ENCODE measurements at regions not wholly inside any gene's neighbourhood (a gene's known extent, or its start where the extent isn't known, plus 50 kb on each side); places are given as distances from the start of the nearest gene placed in this dataset.
"Not testable (repeated sequence)": the region's sequence is repeated elsewhere in the genome, so short reads cannot be mapped to it uniquely, and the experiment has no call there.

DNA sequence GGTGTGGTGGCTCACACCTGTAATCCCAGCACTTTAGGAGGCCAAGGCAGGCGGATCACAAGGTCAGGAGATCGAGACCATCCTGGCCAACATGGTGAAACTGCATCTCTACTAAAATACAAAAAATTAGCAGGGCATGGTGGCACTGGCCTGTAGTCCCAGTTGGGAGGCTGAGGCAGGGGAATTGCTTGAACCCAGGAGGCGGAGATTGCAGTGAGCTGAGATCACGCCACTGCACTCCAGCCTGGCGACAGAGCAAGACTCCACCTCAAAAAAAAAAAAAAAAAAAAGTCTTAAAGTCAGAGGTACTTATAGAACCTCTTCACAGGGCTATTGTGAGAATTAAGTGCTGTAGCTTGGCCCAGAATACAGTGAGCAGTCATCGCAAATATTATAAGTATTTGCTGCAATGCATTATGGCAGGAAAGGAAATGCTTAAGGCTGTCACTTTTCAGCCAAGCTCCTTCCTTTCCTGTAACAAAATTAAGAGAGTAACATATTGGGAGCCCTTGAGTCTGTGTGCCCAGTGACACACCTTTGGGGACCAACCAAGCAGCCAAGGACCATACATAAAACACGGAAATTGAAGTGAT, 110.9 kb upstream of the HAND1 start:
- DNase-seq (ENCODE audit: low read depth in 2 of 2): not testable (repeated sequence)

DNA sequence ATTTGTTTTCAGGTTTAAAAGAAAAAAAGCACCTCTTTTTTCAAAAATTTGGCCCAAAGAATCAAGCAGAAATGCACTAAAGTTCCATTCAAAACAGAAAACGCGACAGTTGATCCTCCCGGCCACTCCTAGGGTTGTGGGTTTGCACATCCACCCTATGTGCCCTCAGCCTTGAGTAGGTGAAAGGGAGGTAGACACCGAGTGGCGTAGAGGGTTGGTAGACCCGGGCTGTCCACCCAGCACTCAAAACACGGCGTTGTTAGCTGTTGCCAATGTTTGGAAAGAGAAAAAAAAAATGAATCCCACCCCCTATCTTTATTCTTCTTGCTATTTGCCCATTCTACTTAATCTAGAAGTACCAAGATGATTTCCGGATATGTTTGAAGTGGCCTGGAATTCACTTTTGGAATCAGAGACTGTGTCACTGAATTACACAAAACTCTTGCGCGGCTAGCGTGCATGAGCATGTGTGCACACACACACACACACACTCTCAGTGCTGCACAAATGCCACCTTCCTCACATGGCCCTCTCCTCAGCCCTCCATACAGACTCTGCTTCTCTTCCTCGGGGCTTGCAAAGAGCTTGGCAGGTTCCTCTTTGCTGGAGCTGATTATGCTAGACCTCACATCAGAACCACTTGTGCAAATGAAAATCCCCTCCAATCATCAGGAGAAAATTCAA, 110.2 kb upstream of the HAND1 start:
- DNase-seq (ENCODE audit: low read depth in 2 of 2): no peak

DNA sequence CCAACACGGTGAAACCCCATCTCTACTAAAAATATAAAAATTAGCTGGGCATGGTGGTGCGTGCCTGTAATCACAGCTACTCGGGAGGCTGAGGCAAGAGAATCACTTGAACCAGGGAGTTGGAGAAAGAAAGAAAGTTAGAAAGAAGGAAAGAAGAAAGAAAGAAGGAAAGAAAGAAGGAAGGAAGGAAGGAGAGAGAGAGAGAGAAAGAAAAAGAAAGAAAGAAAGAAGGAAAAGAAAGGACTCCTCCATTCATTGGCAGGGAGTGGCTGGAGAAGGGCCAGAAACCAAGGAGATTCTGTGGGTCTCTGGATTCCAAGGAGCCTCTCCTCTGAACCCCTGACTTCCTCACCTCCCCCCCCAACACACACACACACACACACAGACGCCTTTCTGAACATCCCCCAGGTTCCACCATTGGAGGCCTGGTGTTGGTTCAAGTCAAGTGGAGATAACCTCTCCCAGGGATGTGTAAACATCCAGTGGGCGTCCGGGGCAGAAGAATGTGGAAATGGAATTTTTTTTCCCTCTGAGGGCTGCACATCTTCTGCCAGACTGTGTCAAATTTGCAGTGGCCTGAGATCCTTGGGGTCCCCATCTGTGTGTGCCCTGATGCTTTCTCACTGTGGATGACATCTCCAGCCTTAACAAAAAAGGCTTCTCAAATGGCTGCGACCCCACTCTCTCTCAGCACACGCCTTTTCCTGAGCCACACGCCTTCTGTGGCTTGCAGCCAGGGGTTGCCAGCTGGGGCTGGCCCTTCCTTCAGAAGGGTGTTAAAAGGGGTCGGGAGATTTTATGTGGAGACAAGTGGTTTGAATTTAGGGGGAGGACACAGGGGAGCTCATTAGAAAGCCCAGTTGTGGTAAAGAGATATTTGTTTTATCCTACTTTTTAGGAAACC, 109.3 kb upstream of the HAND1 start:
- DNase-seq (ENCODE audit: low read depth in 2 of 2): no peak

DNA sequence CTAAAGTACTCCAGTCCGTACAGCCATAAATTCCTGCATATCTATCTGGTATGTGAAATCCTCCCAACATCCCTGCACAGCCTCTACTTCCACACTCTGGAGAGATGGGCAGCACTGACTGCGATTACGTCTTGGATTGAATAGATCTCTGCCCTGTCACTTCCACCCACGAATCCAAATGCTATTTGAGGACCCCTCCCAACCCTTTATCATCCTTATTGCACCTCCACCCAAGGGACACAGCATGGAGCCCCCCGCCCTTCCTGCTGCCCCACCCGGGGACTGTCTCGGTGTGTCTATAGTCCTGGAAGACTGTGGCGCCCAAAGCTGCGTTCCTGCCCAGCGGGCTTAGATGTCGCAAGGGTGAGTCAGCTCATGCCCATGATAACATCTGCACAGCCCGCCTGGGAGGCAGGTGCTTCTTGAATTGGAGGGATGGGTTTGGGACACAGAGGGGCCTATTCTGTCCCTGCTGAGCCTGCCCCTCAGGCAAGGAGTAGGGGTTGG, 105.7 kb upstream of the HAND1 start:
- no peak for DNase-seq (ENCODE audit: low read depth in 2 of 2)

DNA sequence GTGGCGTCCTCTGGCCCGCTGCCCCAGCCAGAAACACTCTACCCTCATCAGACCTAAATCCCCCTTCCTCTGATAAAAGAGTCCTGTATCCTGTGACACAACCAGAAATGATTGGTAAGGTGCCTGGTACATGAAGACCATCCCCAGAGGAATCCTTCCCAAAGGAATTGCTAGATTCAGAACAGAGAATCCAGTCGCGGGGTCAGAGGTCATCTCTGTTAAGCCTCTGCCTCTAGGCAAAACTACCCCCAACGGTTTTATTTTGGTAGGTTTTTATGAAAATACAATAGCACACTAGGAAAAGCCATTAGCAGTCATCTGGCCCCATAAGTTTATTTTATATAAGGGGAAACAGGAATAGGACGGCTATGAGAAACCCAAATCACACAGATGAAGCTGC, 102.4 kb upstream of the HAND1 start:
- no peak for DNase-seq (ENCODE audit: low read depth in 2 of 2)

DNA sequence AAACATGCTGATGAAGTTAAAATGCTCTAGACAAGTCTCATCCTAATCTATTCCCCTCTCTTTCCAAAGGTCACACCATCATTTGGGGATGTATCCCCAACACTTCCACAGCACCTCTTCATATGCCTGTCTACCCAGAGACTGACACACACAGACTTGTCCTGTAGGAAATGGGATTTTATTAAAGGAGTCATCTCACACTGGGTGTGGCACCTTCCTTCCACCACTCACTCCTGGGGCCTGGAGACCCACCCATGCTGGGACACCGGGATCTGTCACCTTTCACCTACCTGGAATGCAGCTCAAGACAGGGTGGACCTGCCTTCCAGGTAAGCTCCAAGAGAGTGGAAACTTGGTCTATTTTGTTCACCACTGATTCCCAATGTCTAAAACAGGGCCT, 99.4 kb upstream of the HAND1 start:
- no peak for DNase-seq (ENCODE audit: low read depth in 2 of 2)

DNA sequence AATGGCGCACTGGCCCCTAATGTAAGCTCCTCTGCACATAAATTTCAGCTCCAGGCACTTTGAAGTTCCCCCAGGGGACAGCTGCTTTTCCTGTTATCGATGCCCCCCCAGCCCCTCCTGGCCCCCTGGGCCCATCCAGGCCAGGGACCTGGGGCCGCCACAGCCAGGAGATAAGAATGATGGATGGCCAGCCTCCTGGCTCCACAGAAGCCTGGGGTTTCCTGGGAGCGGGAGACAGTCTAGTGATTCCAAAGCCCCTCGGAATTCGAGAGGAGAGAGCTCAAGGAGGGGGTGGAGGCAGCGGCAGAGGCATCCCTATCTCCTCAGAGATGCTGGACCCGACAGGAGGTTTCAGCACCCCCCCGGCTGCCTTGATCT, 98.4 kb upstream of the HAND1 start:
- no peak for DNase-seq (ENCODE audit: low read depth in 2 of 2)

DNA sequence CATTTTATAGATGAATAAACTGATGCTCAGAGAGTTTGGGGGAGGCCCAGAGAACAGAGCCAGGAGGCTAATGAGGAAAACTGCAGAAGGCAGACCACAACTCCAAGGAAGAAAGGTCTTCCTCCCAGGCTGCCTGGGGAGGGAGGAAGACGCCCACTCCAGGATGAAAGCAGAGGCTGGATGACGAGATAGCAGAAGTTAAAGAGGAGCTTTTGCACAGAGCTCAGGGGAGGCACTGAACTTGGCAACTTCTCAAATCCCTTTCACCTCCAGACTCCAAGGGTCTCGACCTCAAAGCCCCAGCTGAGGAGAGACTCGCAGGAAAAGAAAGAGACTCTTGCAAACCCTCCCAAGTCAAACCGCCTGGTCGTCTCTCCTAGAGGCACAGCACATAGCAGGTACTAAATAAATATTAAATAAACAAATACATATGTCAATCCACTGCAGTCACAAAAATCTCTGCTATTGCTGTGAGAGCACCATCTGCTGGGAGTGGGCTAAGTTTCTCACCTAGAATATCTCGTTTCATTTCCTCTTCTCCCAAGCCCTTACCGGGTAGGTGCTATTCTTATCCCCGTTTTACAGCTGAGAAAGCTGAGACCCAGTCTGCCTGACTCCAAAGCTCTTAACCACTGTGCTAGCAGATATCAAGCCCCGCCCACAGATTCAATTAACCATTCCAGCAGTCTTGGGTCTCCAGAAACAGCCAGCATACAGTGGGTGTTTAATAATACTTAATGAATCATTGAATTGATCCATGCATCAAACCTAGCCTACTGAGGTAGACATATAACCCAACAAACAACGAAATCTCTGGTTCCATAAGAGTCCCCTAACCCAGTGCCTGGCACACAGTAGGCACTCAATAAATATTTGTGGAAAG, 97.8 kb upstream of the HAND1 start:
- DNase-seq (ENCODE audit: low read depth in 2 of 2): no peak

DNA sequence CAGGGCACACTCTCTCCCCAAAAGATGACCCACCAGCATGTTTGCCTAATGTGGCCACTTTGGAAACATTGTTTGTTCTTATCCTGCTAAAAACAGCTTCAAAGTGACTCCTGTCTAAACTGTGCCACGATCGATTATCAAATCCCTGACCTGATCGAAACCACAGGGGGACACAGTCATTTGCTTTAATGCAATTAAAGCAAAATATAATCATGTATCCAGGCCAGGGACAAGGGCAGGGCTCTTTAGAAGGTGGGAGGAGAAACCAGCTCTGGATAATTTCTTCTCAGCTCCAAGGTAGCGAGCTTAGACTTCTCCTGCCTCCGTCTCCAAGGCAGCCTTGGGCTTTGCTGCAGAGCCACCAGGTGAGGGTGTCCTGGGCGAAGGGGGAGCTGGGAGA, 95.0 kb upstream of the HAND1 start:
- DNase-seq (ENCODE audit: low read depth in 2 of 2): no peak

DNA sequence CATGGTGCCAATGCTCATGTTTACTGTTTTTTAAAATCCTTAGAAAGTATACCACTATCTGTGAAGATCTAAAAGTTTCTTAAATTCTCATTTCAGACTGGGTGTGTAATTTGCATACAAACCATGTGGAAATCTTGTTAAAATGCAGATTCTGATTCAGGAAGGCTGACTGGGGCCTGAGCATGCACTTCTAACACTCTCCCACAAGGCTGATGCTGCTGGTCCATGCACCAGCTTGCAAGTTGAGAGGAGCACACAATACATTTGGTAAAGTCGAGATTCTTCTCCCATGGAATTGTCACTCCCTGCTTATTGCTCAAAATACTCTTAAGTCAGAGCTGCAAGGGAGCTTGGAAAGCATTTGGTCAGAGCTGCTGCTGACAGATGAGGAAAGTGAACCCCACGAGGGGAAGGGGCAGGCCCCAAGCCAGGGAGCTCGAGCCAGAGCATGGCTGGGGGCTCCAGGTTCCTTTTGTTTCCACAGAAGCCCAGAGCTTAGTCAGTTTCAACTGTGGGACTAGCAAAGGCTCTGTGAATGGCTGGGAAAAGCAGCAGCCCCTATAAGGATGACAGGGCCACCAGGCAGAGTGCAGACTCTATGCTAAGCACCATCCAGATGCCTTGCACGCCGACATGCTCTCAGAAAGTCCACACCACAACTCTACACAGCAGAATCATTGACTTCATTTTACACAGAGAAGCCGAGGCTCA, 93.5 kb upstream of the HAND1 start:
- DNase-seq (ENCODE audit: low read depth in 2 of 2): no peak

DNA sequence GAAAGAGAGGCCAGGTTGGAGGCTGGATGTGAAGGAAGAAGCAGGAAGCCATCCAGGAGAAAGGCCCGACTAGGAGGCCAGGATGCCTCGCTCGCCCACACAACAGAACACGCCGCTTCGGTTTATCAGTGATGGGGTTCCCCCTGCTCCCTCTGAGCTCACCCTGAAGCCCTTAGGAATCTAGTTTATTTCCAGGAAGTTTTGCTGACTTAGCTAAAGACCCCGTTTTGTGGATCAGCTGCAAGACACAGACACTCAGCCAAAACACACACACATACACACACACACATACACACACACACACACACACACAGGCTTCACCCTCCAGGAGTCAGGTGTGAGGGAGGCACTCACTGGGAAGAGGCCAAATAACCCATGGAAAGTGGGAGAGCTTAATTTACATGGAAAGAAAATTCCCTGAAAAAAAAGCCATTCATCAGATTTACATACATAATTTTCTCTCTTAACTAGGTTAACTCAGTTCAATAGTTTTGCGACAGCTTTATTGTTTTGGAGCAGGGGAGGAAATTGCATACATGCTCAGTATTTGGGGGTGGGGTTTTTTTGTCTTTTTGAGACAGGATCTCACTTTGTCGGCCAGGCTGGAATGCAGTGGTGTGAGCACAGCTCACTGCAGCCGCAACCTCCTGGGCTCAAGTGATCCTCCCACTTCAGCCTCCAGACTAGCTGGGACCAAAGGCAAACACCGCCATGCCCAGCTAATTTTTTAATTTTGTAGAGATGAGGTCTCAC, 92.7 kb upstream of the HAND1 start:
- DNase-seq (ENCODE audit: low read depth in 2 of 2): no peak

DNA sequence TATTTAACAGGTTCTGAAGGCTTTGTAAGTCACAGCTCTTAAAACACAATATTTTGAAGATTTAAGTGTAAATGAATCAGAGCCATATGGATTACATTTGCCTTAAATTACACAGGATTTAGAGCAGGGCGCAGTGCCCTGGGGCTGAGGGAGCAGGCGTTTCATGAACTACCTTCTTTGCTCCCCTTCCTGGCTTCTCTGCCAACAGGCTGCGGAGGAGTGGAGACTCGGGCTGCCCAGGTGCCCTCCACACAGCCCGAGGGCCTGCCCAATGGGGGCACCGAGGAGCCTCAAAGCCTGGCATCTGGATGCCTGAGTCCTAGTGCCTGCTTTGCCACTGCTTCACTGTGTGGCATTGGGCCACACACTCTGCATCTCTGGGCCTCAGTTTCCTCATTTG, 90.6 kb upstream of the HAND1 start:
- no peak for DNase-seq (ENCODE audit: low read depth in 2 of 2)

DNA sequence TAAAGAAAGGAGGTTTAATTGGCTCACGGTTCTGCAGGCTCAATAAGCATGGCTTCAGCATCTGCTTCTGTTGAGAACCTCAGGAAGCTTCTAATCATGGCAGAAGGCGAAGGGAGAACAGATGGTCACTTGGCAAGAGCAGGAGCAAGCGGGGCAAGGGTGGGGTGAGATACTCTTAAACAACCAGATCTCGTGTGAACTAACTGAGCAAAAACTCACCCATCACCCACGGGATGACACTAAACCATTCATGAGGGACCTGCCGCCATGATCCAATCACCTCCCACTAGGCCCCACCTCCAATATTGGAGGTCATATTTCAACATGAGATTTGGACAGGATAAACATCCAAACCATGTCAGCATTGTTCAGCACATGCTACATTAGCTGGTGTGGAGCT, 89.1 kb upstream of the HAND1 start:
- DNase-seq (ENCODE audit: low read depth in 2 of 2): no peak

DNA sequence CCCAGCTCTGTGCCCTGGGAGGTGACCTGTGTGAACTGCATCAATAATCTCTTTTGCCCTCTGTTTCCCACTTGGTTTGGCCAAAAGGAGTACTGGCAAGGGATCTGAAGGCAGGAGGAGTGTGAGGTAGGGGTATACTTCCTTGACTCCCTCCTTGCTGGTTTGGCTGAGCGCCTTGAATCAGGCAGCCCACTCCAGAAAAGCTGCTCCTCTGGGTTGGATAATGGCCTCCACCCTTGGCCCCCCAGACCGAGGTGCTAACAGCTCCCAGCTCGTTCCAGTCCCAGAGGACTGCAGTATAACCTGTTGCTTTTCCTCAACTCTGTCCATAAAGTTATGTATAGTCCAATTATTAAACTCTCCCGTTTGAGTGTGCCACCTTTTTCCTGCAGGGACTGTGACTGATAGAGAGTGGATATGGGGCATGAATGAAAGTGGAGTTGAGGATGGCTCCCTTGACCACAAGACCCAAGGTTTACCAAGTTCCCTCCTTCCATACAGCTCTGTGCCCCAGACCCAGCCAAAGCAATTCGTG, 88.2 kb upstream of the HAND1 start:
- DNase-seq (ENCODE audit: low read depth in 2 of 2): no peak

DNA sequence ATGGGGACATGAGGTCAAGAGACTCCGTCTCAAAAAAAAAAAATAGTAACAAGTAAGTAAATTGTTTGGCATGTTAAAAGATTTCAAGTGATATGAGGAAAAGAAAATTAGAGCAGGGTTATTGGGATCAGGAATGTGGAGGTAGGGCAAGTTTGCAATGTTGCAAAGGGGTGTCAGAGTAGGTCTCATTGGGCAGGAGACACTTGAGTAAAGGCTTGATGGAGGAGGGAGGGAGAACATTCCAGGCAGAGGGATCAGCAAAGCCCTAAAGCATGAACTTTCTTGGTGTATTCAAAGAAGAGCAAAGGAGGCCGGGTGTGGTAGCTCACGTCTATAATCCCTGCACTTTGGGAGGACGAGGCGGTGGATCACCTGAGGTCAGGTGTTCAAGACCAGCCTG, 87.1 kb upstream of the HAND1 start:
- no peak for DNase-seq (ENCODE audit: low read depth in 2 of 2)

DNA sequence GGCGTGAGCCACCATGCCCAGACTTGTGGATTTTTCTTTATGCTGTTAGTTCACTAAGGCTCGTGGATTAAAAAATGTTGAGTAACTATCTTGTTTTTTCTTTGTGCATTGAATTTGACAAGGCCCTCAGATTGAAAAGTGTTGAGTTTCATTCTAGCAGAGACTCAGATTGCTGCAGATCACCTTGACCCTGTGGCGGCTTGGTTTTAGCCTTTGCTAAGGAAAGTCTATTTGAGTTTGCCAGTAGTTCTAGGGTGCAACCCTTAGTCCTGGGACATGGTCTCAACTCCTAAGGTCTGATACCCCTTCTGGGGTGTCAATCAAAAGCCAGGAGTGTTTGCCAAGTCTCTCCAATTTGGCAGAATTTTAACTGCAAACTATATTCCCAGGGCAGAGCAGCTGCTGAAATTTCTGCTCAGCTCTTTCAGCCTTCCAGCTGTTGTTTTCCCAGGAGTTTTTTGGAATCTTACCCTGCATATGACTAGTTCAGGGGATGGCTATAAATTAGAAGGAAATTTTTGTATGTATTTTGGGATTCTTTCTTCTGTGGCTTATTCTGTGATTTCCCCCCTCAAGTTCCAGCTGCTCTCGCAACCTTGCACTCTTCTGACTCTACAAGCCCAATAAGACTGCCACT, 84.3 kb upstream of the HAND1 start:
- no peak for DNase-seq (ENCODE audit: low read depth in 2 of 2)

DNA sequence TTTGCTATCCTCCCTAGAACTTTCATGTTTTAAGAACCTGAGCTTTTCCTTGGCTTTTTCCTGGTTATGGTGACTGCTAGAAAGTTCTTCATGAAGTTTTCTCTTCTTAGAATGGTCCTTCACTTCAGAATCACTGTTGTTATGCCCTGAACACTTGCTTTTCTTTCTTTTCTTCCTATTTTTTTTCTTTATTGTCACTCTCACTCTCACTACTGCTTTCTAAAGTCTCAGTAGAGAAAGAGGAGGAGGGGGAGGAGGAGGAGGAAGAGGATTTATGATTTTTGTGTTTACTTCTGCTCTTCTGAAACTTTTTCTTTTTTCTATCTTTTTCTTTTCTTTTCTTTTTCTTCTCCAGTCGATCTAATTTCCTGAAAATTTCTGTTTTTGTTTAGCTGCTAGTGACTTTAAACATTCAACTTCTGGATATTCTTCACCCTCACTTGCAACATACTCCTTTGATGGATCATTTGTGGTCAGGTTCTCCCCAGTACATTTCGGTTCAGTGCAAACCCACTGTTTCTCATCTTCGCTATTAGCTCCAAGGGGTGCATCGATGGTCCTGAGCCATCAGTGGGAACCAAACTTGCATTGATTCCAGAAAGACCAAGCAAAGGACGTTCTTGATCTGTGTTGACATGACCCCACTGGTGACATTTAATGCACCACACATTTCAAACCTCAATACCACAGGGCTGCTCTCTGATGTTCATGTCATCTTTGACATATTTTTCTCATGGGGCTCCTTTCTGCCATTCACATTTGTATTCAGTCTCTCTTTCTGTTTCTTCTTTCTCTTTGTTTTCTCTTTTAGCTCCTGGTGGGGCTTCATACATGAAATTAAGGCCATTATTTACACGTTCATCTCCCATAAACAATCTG, 81.6 kb upstream of the HAND1 start:
- DNase-seq (ENCODE audit: low read depth in 2 of 2): no peak

DNA sequence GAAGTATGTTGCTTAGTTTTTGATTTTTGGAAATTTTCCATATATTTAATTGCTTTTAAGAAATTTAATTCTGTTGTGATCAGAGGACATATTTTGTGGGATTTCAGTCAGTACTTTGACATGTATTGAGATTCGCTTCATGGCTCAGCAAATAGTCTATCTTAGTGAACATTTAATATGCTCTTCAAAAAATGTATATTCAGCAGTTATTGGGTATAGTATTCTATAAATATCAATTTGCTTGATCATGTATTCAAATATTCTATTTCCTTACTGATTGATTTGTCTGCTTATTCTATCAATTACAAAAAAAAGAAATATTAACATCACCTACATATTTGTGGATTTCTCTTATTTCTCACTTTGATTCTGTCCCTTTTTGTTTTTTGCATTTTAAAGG, 79.5 kb upstream of the HAND1 start:
- DNase-seq (ENCODE audit: low read depth in 2 of 2): no peak

DNA sequence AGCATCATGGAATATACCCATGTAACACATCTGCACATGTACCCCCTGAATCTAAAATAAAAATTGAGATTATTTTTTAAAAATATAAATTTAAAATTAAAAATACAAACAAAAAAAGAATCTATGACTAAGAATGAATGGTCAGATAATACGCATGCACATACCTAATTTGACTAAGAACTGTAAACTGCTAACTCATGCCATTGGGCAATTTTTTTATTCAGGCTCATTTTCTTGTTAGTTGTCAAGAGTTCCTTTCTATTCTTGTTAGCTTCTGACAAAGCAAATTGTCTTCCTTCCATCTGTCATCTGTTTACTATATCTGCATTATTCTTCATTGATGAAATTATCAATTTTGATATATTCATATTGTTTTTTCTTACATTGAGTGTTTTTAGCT, 69.5 kb upstream of the HAND1 start:
- no peak for DNase-seq (ENCODE audit: low read depth in 2 of 2)
